ENCODE measurements at regions not wholly inside any gene's neighbourhood (a gene's known extent, or its start where the extent isn't known, plus 50 kb on each side); places are given as distances from the start of the nearest gene placed in this dataset.
"Not testable (repeated sequence)": the region's sequence is repeated elsewhere in the genome, so short reads cannot be mapped to it uniquely, and the experiment has no call there.

- in situ Hi-C loops (cut with HindIII; ENCODE audit: low sequenced_read_pairs), result no loop called here
Measured at GRCh38 chr3:4067893-4068292, 235.3 kb upstream of the SETMAR start.

GRCh38 chr3:4069796-4070195, 233.4 kb upstream of the SETMAR start:
- in situ Hi-C loops (cut with HindIII; ENCODE audit: low sequenced_read_pairs), result no loop called here

GRCh38 chr3:4071481-4072184, 231.5 kb upstream of the SETMAR start:
- in situ Hi-C loops (cut with HindIII; ENCODE audit: low sequenced_read_pairs), result no loop called here

- in situ Hi-C loops (cut with HindIII; ENCODE audit: low sequenced_read_pairs), result not testable (repeated sequence)
Measured at GRCh38 chr3:4077278-4077677, 225.9 kb upstream of the SETMAR start.

- in situ Hi-C loops (cut with HindIII; ENCODE audit: low sequenced_read_pairs), result no loop called here
Measured at GRCh38 chr3:4077950-4078349, 225.2 kb upstream of the SETMAR start.

- in situ Hi-C loops (cut with HindIII; ENCODE audit: low sequenced_read_pairs), result no loop called here
Measured at GRCh38 chr3:4078903-4079302, 224.3 kb upstream of the SETMAR start.

GRCh38 chr3:4079339-4080195, 223.6 kb upstream of the SETMAR start:
- in situ Hi-C loops (cut with HindIII; ENCODE audit: low sequenced_read_pairs), result no loop called here

- in situ Hi-C loops (cut with HindIII; ENCODE audit: low sequenced_read_pairs), result no loop called here
Measured at GRCh38 chr3:4083225-4084015, 219.7 kb upstream of the SETMAR start.

- in situ Hi-C loops (cut with HindIII; ENCODE audit: low sequenced_read_pairs), result no loop called here
Measured at GRCh38 chr3:4084271-4084670, 218.9 kb upstream of the SETMAR start.

GRCh38 chr3:4086662-4087061, 216.5 kb upstream of the SETMAR start:
- in situ Hi-C loops (cut with HindIII; ENCODE audit: low sequenced_read_pairs), result not testable (repeated sequence)

GRCh38 chr3:4091786-4092185, 211.4 kb upstream of the SETMAR start:
- in situ Hi-C loops (cut with HindIII; ENCODE audit: low sequenced_read_pairs), result loop anchor here (10.0 kb wide), 1 partner anchor 617 kb away; no protein-coding TSS in a partner anchor

- in situ Hi-C loops (cut with HindIII; ENCODE audit: low sequenced_read_pairs), result loop anchor here (10.0 kb wide), 1 partner anchor 623 kb away; no protein-coding TSS in a partner anchor
Measured at GRCh38 chr3:4097801-4098200, 205.4 kb upstream of the SETMAR start.

- in situ Hi-C loops (cut with HindIII; ENCODE audit: low sequenced_read_pairs), result loop anchor here (10.0 kb wide), 1 partner anchor 625 kb away; no protein-coding TSS in a partner anchor
Measured at GRCh38 chr3:4099607-4100006, 203.6 kb upstream of the SETMAR start.

GRCh38 chr3:4107430-4107829, 195.7 kb upstream of the SETMAR start:
- in situ Hi-C loops (cut with HindIII; ENCODE audit: low sequenced_read_pairs), result no loop called here

- in situ Hi-C loops (cut with HindIII; ENCODE audit: low sequenced_read_pairs), result no loop called here
Measured at GRCh38 chr3:4113811-4114522, 189.2 kb upstream of the SETMAR start.

GRCh38 chr3:4119119-4119518, 184.1 kb upstream of the SETMAR start:
- in situ Hi-C loops (cut with HindIII; ENCODE audit: low sequenced_read_pairs), result no loop called here

GRCh38 chr3:4125576-4125975, 177.6 kb upstream of the SETMAR start:
- in situ Hi-C loops (cut with HindIII; ENCODE audit: low sequenced_read_pairs), result no loop called here

- in situ Hi-C loops (cut with HindIII; ENCODE audit: low sequenced_read_pairs), result no loop called here
Measured at GRCh38 chr3:4138150-4138785, 164.9 kb upstream of the SETMAR start.

GRCh38 chr3:4138786-4139431, 164.3 kb upstream of the SETMAR start:
- in situ Hi-C loops (cut with HindIII; ENCODE audit: low sequenced_read_pairs), result no loop called here
